Vagina (tissue), 2 donors: ENCODE measurements at regions not wholly inside any gene's neighbourhood (a gene's known extent, or its start where the extent isn't known, plus 50 kb on each side); places are given as distances from the start of the nearest gene placed in this dataset.

Experiments used
- CTCF ChIP-seq, 3 experiments: fragments of 450-650 bp in 2 of 3; fragments of 200-600 bp in 1 of 3; sonication (generic) in 1 of 3; IDR thresholded peaks; one replicate each; pipeline ENCODE4 v1.5.1; 2017 to 2019; ENCODE audit warnings: antibody characterized with exemption in 3 of 3, mild to moderate bottlenecking in 2 of 3, moderate library complexity in 2 of 3
- POLR2AphosphoS5 ChIP-seq, 2 donors: sonication (generic); formaldehyde crosslinking; IDR thresholded peaks; one replicate each; pipeline ENCODE4 v1.9.0; 2017; ENCODE audit warnings: antibody characterized with exemption in 2 of 2, mild to moderate bottlenecking in 2 of 2, low read depth in 1 of 2; ENCODE audit not compliant: insufficient read depth in 1 of 2

GRCh38 chr12:78431931-78432330 is 432.6 kb upstream of the SYT1 start:
- TF ChIP-seq CTCF (IDR thresholded peaks at IDR 0.05) (no peak), POLR2AphosphoS5 (IDR thresholded peaks at IDR 0.05; ENCODE audit: insufficient read depth in 1 of 2, low read depth in 1 of 2) (no peak)
